Activated B cell treated with CpG ODN at 0.5 μM for 24 hours (primary cell): ENCODE measurements at regions not wholly inside any gene's neighbourhood (a gene's known extent, or its start where the extent isn't known, plus 50 kb on each side); places are given as distances from the start of the nearest gene placed in this dataset.
"Not testable (repeated sequence)": the region's sequence is repeated elsewhere in the genome, so short reads cannot be mapped to it uniquely, and the experiment has no call there.

Experiments used
- ATAC-seq: fragments of 200-7000 bp; cut with Tn5 transposase; one replicate; pipeline ENCODE4 v1.10.0; 2021; ENCODE audit warnings: low read depth, mild to moderate bottlenecking, moderate library complexity
- CTCF ChIA-PET: fragments of 350-600 bp; sonication (Branson Sonifier 250); formaldehyde crosslinking; loops from one replicate; lab custom pipeline; 2021; ENCODE audit warnings: antibody characterized with exemption; lab: Charles Lee
- POLR2A ChIA-PET: fragments of 350-600 bp; sonication (Branson Sonifier 250); formaldehyde crosslinking; loops from one replicate; lab custom pipeline; 2021; ENCODE audit warnings: antibody characterized with exemption; lab: Charles Lee
- DNase-seq: peaks from one replicate; pipeline ENCODE4 v3.0.0; 2022
- H3K27ac Mint-ChIP-seq: one replicate; pipeline ENCODE4 v1.8.0; 2020; ENCODE audit warnings: mixed read lengths
- H3K27me3 Mint-ChIP-seq: one replicate; pipeline ENCODE4 v1.8.0; 2021; ENCODE audit warnings: mixed read lengths
- H3K36me3 Mint-ChIP-seq: one replicate; pipeline ENCODE4 v1.8.0; 2021; ENCODE audit warnings: low read depth, mixed read lengths
- H3K4me1 Mint-ChIP-seq: one replicate; pipeline ENCODE4 v1.8.0; 2021; ENCODE audit warnings: mixed read lengths
- H3K4me3 Mint-ChIP-seq: one replicate; pipeline ENCODE4 v1.8.0; 2020; ENCODE audit warnings: mild to moderate bottlenecking, mixed read lengths
- H3K9me3 Mint-ChIP-seq: one replicate; pipeline ENCODE4 v1.8.0; 2020; ENCODE audit warnings: mixed read lengths
- CTCF ChIP-seq: fragments of 200-600 bp; IDR thresholded peaks from one replicate; pipeline ENCODE4 v1.8.0; 2022; ENCODE audit warnings: antibody characterized with exemption, mild to moderate bottlenecking
- intact Hi-C: fragments of 100-400 bp; cut with micrococcal nuclease; formaldehyde crosslinking; loops from one replicate; pipeline ENCODE4 v1.15.1; 2024

GRCh38 chr9:101849102-101849707 is 110.8 kb upstream of the GRIN3A start:
- no peak for DNase-seq
- Mint-ChIP-seq H3K9me3 (peaks cover 4% of the 10 kb centered on the region), H3K36me3 (no peaks in the 10 kb centered on the region), H3K4me1 (no peaks in the 10 kb centered on the region), H3K4me3 (no peak overlapping the region), H3K27ac (no peak overlapping the region), H3K27me3 (no peaks in the 10 kb centered on the region)
- CTCF ChIA-PET, result no interaction called here
- POLR2A ChIA-PET, result no interaction called here
- intact Hi-C loops, result no loop called here
- TF ChIP-seq CTCF, result no peak
- ATAC-seq, result no peak

GRCh38 chr9:101848485-101848919 is 110.1 kb upstream of the GRIN3A start:
- no peak overlapping the region for H3K4me3 Mint-ChIP-seq
- no peak for DNase-seq
- H3K27me3 Mint-ChIP-seq, result no peaks in the 10 kb centered on the region
- no peak for ATAC-seq
- H3K9me3 Mint-ChIP-seq, result peaks cover 4% of the 10 kb centered on the region
- H3K4me1 Mint-ChIP-seq, result no peaks in the 10 kb centered on the region
- CTCF ChIA-PET, result no interaction called here
- no peak for TF ChIP-seq CTCF
- no peak overlapping the region for H3K27ac Mint-ChIP-seq
- POLR2A ChIA-PET, result no interaction called here
- H3K36me3 Mint-ChIP-seq, result no peaks in the 10 kb centered on the region
- intact Hi-C loops, result no loop called here

GRCh38 chr9:101846161-101846560 is 107.7 kb upstream of the GRIN3A start:
- Mint-ChIP-seq H3K36me3 (no peaks in the 10 kb centered on the region), H3K4me3 (no peak overlapping the region), H3K9me3 (no peaks in the 10 kb centered on the region), H3K27me3 (no peaks in the 10 kb centered on the region), H3K27ac (no peak overlapping the region), H3K4me1 (no peaks in the 10 kb centered on the region)
- no peak for ATAC-seq
- ChIA-PET CTCF (no interaction called here), POLR2A (no interaction called here)
- TF ChIP-seq CTCF, result no peak
- intact Hi-C loops, result no loop called here
- DNase-seq, result no peak

GRCh38 chr9:101840694-101841188 is 102.3 kb upstream of the GRIN3A start:
- no peak for DNase-seq
- TF ChIP-seq CTCF, result no peak
- no peaks in the 10 kb centered on the region for H3K27me3 Mint-ChIP-seq
- intact Hi-C loops, result no loop called here
- ChIA-PET CTCF (no interaction called here), POLR2A (no interaction called here)
- no peak overlapping the region for H3K27ac Mint-ChIP-seq
- no peaks in the 10 kb centered on the region for H3K4me1 Mint-ChIP-seq
- no peak for ATAC-seq
- H3K9me3 Mint-ChIP-seq, result peaks cover 3% of the 10 kb centered on the region
- H3K36me3 Mint-ChIP-seq, result no peaks in the 10 kb centered on the region
- no peak overlapping the region for H3K4me3 Mint-ChIP-seq

- H3K9me3 Mint-ChIP-seq, intact Hi-C loops, H3K4me1 Mint-ChIP-seq, H3K27me3 Mint-ChIP-seq, H3K4me3 Mint-ChIP-seq, ATAC-seq, DNase-seq, H3K27ac Mint-ChIP-seq, CTCF ChIA-PET, H3K36me3 Mint-ChIP-seq, POLR2A ChIA-PET: not testable (repeated sequence)
These were observed 100.5 kb upstream of the GRIN3A start for GRCh38 chr9:101838988-101839387.

- Mint-ChIP-seq H3K4me1 (no peaks in the 10 kb centered on the region), H3K9me3 (peaks cover 3% of the 10 kb centered on the region), H3K27me3 (no peaks in the 10 kb centered on the region), H3K36me3 (no peaks in the 10 kb centered on the region), H3K27ac (no peak overlapping the region), H3K4me3 (no peak overlapping the region)
- DNase-seq, result no peak
- ChIA-PET CTCF (no interaction called here), POLR2A (no interaction called here)
- TF ChIP-seq CTCF, result no peak
- intact Hi-C loops, result no loop called here
- ATAC-seq, result no peak
These were observed 97.6 kb upstream of the GRIN3A start for GRCh38 chr9:101836021-101836420.
